ENCODE measurements at regions not wholly inside any gene's neighbourhood (a gene's known extent, or its start where the extent isn't known, plus 50 kb on each side); places are given as distances from the start of the nearest gene placed in this dataset.

DNA sequence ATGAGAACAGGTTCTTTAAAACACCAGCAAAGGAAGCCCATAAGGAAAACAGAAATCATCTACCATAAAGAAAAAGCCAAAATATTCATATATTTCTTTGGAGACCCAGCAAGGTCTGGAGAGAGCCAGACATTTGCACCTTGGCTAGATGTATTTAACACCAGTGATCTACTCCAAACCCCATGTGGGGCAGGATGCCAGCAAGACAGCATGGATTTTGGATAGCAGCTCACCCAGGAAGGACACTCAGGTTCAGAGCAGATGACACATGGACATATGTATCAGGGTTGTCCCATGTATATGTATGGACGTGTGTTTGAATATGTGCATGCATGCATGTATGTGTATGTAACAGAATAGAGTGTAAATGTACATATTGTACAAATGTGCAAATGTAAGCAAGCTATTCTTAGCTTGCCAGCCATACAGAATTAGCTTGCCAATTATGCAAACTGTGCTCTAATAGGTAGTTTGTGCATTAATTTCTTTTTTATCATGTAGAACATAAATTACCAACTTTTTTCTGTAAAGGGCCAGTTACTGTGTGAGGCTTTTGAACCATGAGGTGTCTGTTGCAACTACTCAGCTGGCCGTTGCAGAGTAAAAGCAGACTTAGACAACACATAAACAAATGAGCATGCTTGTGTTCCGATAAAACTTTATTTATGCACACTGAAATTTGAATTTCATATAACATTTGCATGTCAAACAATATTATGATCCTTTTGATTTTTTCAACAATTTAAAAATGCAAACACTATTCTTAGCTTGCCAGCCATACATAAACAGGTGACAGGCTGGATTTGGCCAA, 73.5 kb upstream of the KAZN start:
- TF ChIP-seq, protein P1, sequence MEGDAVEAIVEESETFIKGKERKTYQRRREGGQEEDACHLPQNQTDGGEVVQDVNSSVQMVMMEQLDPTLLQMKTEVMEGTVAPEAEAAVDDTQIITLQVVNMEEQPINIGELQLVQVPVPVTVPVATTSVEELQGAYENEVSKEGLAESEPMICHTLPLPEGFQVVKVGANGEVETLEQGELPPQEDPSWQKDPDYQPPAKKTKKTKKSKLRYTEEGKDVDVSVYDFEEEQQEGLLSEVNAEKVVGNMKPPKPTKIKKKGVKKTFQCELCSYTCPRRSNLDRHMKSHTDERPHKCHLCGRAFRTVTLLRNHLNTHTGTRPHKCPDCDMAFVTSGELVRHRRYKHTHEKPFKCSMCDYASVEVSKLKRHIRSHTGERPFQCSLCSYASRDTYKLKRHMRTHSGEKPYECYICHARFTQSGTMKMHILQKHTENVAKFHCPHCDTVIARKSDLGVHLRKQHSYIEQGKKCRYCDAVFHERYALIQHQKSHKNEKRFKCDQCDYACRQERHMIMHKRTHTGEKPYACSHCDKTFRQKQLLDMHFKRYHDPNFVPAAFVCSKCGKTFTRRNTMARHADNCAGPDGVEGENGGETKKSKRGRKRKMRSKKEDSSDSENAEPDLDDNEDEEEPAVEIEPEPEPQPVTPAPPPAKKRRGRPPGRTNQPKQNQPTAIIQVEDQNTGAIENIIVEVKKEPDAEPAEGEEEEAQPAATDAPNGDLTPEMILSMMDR (IDR thresholded peaks at IDR 0.05; ENCODE audit: insufficient read depth, low read length, severe bottlenecking): no peak
- H3K36me3 ChIP-seq (ENCODE audit: control insufficient read depth, insufficient read depth, low read length): no peaks in the 10 kb centered on the region
- no peaks in the 10 kb centered on the region for H3K27me3 ChIP-seq (ENCODE audit: control insufficient read depth, insufficient read depth, low read length)
- FAIRE-seq (no peak), DNase-seq (ENCODE audit: low read depth) (no peak)
- H3K4me3 ChIP-seq (ENCODE audit: low read depth, low read length): no peak overlapping the region

DNA sequence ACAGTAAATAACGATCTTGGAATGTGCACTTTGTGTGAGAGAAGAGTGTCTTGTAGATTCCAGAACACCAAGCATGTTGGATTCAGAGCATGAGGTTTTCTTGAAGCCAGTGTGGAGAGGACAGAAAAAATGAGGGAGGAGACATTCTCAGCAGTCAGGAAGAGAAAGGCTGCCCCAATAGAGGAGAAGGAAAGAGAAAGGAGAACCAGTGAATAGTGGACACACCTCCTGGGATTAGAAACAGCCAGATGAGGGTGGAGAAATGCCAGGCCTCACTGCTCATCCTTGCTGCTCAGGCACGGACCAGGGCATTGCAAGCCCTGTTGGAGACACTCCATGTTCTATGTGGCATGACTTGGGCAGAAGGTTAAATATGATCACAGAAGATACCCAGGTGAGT, 69.0 kb upstream of the KAZN start:
- Histone ChIP-seq H3K4me3 (ENCODE audit: low read depth, low read length) (no peak overlapping the region), H3K27me3 (ENCODE audit: control insufficient read depth, insufficient read depth, low read length) (no peaks in the 10 kb centered on the region), H3K36me3 (ENCODE audit: control insufficient read depth, insufficient read depth, low read length) (no peaks in the 10 kb centered on the region)
- FAIRE-seq: no peak
- no peak for DNase-seq (ENCODE audit: low read depth)
- TF ChIP-seq, protein P1 (IDR thresholded peaks at IDR 0.05; ENCODE audit: insufficient read depth, low read length, severe bottlenecking): no peak

DNA sequence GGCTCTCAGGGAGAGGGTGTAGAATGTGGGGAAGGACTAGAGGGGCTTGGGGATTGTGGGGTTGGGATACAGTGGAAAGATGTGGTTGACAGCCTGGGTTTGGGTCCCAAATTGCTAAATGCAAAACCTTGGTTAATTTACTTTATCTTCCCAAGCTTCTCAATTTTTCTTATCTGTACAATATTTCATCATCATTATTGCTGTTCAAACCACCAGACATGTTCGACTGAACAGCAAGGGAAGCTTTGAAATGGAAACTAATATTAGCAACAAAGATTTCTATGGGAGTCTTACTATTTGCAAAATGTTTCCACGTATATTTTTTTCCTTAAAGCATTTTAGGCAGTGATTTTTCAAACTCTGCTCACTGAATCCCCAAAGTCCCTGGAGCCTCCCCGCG, 67.0 kb upstream of the KAZN start:
- no peak for DNase-seq (ENCODE audit: low read depth)
- Histone ChIP-seq H3K36me3 (ENCODE audit: control insufficient read depth, insufficient read depth, low read length) (no peaks in the 10 kb centered on the region), H3K4me3 (ENCODE audit: low read depth, low read length) (no peak overlapping the region), H3K27me3 (ENCODE audit: control insufficient read depth, insufficient read depth, low read length) (no peaks in the 10 kb centered on the region)
- no peak for FAIRE-seq
- TF ChIP-seq, protein P1 (IDR thresholded peaks at IDR 0.05; ENCODE audit: insufficient read depth, low read length, severe bottlenecking): no peak

DNA sequence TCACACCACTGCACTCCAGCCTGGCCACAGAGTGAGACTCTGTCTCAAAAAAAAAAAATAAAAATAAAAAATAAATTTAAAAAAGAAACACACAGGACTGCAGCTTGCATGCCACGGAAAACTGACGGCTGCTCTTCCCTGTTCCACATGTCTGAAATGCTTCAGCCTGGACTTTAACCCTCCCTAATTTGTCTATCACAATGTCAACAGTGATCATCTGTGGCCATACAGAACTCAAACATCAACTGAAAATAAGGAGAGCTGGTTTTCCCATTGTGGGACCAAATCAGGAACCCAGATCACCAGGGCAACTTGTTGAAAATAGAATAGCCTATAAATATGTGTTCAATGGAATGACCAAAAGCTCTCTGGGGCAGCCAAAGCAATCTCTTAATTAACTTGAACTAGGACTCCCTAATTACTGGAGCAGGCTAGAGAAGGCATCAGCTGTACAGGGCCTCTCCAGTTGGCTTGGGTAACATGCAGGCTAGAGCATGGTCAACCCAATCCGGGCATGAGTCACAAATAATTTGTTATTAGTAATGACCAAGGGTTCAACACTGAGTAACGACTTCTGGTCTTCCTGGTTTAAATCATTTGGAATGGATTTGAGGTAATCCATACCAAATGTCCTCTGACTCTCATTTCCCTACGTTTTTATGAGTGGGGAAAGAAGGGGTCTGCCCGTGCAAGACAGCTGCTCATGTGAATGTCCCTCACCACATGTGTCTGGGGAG, 62.7 kb upstream of the KAZN start:
- DNase-seq (ENCODE audit: low read depth) (no peak), FAIRE-seq (no peak)
- Histone ChIP-seq H3K36me3 (ENCODE audit: control insufficient read depth, insufficient read depth, low read length) (no peaks in the 10 kb centered on the region), H3K4me3 (ENCODE audit: low read depth, low read length) (no peak overlapping the region), H3K27me3 (ENCODE audit: control insufficient read depth, insufficient read depth, low read length) (no peaks in the 10 kb centered on the region)
- TF ChIP-seq, protein P1 (IDR thresholded peaks at IDR 0.05; ENCODE audit: insufficient read depth, low read length, severe bottlenecking): no peak

DNA sequence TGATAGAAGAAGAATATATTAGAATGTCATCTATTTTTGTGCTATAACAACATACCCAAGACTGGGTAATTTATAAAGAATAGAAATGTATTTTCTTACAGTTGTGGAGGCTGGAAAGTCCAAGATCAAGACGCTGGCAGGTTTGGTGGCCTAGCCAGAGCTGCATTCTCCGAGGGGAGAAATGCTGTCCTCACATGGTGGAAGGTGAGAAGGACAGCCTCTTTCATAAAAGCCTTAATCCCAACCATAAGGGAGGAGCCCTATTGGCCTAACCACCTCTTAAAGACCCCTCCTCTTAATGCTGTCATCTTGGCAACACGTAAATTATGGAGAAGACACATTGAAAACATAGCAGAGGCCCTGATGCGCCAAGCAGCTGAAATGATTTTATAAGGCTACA, 60.1 kb upstream of the KAZN start:
- no peak for DNase-seq (ENCODE audit: low read depth)
- TF ChIP-seq, protein P1 (IDR thresholded peaks at IDR 0.05; ENCODE audit: insufficient read depth, low read length, severe bottlenecking): no peak
- no peaks in the 10 kb centered on the region for H3K36me3 ChIP-seq (ENCODE audit: control insufficient read depth, insufficient read depth, low read length)

More for the DNA sequence above, 60.1 kb upstream of the KAZN start:
- no peak for FAIRE-seq
- no peak overlapping the region for H3K4me3 ChIP-seq (ENCODE audit: low read depth, low read length)
- H3K27me3 ChIP-seq (ENCODE audit: control insufficient read depth, insufficient read depth, low read length): no peaks in the 10 kb centered on the region

Data from bronchial epithelial cell (primary cell).